HG02973 (cell line): ENCODE measurements at regions not wholly inside any gene's neighbourhood (a gene's known extent, or its start where the extent isn't known, plus 50 kb on each side); places are given as distances from the start of the nearest gene placed in this dataset.

ENCODE experiments used
- ATAC-seq: cut with Tn5 transposase; IDR thresholded peaks from one replicate; pipeline ENCODE4 v1.9.1; 2021; ENCODE audit warnings: moderate library complexity; ENCODE audit not compliant: unreplicated experiment

- ATAC-seq, result no peak
These were observed 202.0 kb upstream of the SNX19 start for GRCh38 chr11:131118247-131118646.

- ATAC-seq, result no peak
These were observed 205.4 kb upstream of the SNX19 start for GRCh38 chr11:131121426-131122333.

- no peak for ATAC-seq
These were observed 206.2 kb upstream of the SNX19 start for GRCh38 chr11:131122448-131122847.

DNA sequence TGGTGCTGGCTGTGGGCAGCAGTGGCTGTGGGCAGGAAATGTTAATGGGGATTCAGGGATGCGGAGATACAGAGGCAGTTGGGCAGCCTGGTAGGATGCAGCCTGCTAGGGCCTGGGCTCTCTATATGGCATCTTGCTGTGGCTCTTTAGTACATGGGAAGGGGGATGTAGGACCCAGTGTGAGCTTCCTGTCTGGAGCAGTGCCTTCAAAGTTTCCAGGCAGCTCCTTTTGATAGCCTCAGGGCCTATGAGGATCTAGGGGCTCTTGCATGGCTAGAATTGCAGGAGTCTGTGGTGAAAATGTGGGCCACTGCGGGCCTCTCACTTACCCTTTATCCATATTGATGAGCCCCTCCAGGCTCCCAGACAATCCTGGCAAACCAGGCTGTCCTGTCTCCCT is 213.2 kb upstream of the SNX19 start:
- ATAC-seq, result no peak

- ATAC-seq, result no peak
These were observed 219.3 kb upstream of the SNX19 start for GRCh38 chr11:131135611-131136010.

- no peak for ATAC-seq
These were observed 220.2 kb upstream of the SNX19 start for GRCh38 chr11:131136486-131136885.

DNA sequence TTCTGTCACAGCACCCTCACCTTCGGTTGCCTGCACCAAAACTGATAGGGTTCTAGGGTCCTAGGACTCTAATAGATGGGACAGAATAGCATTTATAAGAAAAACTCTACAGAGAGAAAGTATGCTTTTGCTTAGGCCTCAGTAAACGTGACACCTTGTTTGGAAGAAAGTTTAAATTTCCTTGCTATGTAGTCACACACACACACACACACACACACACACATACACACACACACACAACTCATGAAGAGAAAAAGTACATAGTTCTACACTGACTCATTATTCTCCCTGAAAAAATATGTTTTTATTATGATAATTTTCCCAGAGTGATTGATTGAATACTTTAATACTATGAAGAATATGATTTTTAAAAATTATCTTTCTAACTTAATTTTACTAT is 220.8 kb upstream of the SNX19 start:
- no peak for ATAC-seq

DNA sequence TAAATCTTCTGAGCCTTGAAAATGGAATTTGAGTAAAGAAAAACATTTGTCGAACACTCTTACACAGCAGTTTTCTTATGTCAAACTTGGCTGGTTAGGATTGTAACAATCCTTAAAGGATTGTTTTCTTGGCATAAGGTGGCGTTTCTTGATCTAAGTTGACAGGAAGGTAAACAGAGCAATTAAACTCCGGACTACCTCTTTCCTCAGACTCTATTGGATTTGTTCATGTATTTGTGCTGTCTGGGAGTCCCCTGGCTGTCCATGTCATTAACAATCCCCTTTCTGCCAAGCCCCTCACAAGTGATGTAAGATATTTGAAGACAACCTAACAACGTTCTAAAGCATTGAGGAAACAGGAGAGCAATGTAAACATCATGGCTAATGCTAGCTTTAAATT is 222.5 kb upstream of the SNX19 start:
- no peak for ATAC-seq

DNA sequence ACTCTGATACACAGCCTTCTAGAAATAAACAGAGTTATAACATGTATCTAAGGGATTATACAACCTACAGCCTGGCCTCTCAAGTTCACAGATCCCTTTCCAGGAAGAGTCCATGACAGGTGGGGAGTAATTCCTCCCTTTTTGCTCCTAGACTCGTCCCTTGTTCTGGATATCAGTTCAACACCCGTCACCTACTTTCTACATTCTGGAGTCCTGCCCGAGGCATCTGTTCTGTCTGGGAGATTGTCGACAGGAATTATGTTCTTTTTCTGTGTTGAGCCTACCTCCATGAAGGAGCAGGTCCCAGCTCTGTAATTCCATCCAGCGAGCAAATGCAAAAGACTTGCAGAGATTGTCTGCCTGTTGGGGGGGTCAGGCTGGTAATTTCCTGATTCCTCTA is 224.6 kb upstream of the NTM start:
- no peak for ATAC-seq

GRCh38 chr11:131146827-131147490 is 223.5 kb upstream of the NTM start:
- ATAC-seq, result no peak

DNA sequence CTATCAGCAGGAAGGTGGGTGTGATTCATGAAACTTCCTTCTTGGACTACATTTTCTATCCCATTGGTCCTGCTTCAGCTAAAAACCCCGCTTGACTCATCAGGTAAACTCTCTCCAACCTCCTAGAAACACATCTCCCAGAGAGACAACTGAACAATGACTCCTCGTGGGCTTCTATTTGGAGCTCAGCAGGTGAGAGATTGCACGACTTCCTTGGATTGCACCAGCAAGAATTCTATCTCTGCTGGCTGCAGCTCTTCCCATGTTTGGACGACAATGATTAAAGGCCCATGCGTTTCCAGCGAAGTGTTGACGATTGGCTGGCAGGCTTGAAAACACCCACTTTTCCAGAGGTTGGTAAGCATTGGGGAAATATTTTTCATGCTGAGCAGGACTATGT is 216.1 kb upstream of the NTM start:
- ATAC-seq, result no peak

GRCh38 chr11:131157678-131158077 is 212.7 kb upstream of the NTM start:
- no peak for ATAC-seq

GRCh38 chr11:131160846-131161245 is 209.6 kb upstream of the NTM start:
- no peak for ATAC-seq

- ATAC-seq, result no peak
These were observed 206.8 kb upstream of the NTM start for GRCh38 chr11:131163613-131164012.

DNA sequence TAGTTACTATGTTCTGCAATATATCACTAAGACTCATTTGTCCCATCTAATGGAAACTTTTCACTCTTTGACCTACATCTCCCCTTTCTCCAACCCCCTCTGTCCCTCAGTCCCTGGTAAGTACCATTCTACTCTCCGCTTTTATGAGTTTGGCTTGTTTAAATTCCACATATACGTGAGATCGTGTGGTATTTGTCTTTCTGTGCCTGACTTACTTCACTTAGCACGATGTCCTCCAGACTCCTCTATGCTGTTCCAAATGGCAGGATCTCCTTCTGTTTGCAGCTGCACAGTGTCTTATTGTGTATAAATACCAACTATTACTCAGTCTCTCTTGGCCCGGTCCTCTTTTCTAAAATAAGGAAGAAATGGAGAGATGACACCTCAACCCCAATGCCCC is 205.4 kb upstream of the NTM start:
- no peak for ATAC-seq

- no peak for ATAC-seq
These were observed 201.3 kb upstream of the NTM start for GRCh38 chr11:131168839-131169713.

- no peak for ATAC-seq
These were observed 198.4 kb upstream of the NTM start for GRCh38 chr11:131172011-131172410.

DNA sequence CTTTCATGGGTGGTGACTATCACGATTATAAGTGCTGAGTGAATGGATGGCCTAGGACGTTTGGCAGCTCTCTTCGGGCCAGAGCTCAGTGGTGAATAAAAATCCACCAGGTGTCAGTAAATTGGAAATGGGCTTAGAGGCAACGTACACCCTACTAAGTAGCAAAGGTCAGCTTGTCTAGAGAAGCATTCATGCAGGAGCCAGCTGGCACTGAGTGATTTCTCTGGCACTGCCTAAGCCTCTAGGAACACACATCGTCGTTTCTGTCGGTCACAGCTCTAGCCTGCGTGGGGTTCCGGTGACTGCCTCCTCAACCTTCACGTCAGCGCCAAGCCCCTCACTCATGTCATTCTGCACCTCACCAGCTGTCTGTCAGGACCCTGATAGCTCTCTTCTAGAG is 192.4 kb upstream of the NTM start:
- no peak for ATAC-seq

GRCh38 chr11:131178596-131178995 is 191.8 kb upstream of the NTM start:
- no peak for ATAC-seq

- ATAC-seq, result no peak
These were observed 190.6 kb upstream of the NTM start for GRCh38 chr11:131179836-131180235.

GRCh38 chr11:131185915-131186314 is 184.5 kb upstream of the NTM start:
- no peak for ATAC-seq
